HL-60 (cell line): ENCODE measurements at regions not wholly inside any gene's neighbourhood (a gene's known extent, or its start where the extent isn't known, plus 50 kb on each side); places are given as distances from the start of the nearest gene placed in this dataset.

Source experiments
- DNase-seq, 2 experiments: peaks; one replicate each; pipeline ENCODE4 v3.0.0-alpha.2; 2010 to 2020; ENCODE audit warnings: low read depth in 1 of 2, low spot score in 1 of 2
- H3K27ac ChIP-seq: fragments of 250-450 bp; sonication (Bioruptor Pico); replicated peaks from 2 replicates; pipeline ENCODE4 v1.5.1; 2020; ENCODE audit warnings: mild to moderate bottlenecking, moderate library complexity
- H3K27me3 ChIP-seq: fragments of 250-450 bp; sonication (Bioruptor Pico); 2 replicates; pipeline ENCODE4 v1.5.1; 2021; ENCODE audit warnings: mild to moderate bottlenecking, moderate library complexity; ENCODE audit not compliant: insufficient read depth, poor library complexity, severe bottlenecking
- H3K4me3 ChIP-seq: replicated peaks from 2 replicates; pipeline ENCODE4 v1.5.1; 2011; ENCODE audit warnings: mild to moderate bottlenecking, control low read depth, low read length; ENCODE audit not compliant: insufficient read depth
- GABPA ChIP-seq: IDR thresholded peaks from 2 replicates; pipeline ENCODE4 v1.6.1; 2012; ENCODE audit warnings: low read depth
- POLR2AphosphoS5 ChIP-seq: IDR thresholded peaks from 2 replicates; pipeline ENCODE4 v1.6.1; 2012; ENCODE audit warnings: low read depth
- SPI1 ChIP-seq: IDR thresholded peaks from 2 replicates; pipeline ENCODE4 v1.6.1; 2012; ENCODE audit warnings: low read depth, mild to moderate bottlenecking, borderline replicate concordance
- TF ChIP-seq, protein P1 (sequence below): IDR thresholded peaks from one replicate; pipeline ENCODE4 v1.5.1; 2011; ENCODE audit warnings: low read length, control low read depth, inconsistent platforms; ENCODE audit not compliant: insufficient read depth
- TF ChIP-seq, protein P2 (sequence below): IDR thresholded peaks from 2 replicates; pipeline ENCODE4 v1.6.1; 2012; ENCODE audit warnings: low read depth; ENCODE audit not compliant: insufficient replicate concordance

DNA sequence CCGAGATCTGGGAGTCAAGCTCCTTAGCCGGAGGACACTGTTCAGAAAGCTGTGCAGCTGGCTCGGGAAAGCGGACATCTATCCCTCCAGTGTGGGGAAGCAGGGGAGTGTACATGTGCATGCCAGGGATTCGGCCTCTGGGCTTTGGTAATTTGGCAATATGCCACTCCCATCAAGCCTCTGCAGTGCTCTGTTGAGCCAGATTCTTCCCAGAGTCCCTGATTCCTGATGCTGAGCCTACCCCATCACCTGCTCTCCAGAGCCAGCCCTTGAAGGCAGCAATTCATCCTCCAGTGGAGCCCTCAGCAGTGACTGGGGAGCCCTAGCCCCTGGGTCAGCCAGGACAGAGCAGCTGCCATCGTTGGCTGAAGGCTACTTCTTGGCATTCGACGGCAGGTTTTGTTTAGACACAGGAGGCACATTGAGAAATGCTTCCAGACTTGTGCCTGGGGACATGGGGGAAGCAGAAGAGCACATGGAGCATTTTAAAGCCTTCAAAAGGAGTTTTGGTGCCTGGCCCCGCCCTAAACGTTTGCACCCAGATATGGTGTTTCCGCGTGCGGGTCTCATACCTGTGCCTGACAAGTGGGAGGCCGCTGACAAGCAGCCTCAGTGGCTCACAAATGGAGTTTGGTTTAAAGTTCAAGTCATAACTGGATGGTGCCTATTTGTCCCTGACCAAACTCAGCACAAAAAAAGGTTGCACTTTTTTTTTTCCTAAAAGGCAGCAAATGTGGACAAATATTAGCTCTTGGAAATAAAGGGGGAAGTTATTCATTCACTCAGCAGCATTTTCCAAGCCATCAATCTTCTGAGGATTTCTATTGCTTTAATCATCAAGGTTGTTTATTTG lies 272.8 kb downstream of the CYRIA start:
- TF ChIP-seq, protein P1, sequence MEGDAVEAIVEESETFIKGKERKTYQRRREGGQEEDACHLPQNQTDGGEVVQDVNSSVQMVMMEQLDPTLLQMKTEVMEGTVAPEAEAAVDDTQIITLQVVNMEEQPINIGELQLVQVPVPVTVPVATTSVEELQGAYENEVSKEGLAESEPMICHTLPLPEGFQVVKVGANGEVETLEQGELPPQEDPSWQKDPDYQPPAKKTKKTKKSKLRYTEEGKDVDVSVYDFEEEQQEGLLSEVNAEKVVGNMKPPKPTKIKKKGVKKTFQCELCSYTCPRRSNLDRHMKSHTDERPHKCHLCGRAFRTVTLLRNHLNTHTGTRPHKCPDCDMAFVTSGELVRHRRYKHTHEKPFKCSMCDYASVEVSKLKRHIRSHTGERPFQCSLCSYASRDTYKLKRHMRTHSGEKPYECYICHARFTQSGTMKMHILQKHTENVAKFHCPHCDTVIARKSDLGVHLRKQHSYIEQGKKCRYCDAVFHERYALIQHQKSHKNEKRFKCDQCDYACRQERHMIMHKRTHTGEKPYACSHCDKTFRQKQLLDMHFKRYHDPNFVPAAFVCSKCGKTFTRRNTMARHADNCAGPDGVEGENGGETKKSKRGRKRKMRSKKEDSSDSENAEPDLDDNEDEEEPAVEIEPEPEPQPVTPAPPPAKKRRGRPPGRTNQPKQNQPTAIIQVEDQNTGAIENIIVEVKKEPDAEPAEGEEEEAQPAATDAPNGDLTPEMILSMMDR = no peak
- TF ChIP-seq, protein P2, sequence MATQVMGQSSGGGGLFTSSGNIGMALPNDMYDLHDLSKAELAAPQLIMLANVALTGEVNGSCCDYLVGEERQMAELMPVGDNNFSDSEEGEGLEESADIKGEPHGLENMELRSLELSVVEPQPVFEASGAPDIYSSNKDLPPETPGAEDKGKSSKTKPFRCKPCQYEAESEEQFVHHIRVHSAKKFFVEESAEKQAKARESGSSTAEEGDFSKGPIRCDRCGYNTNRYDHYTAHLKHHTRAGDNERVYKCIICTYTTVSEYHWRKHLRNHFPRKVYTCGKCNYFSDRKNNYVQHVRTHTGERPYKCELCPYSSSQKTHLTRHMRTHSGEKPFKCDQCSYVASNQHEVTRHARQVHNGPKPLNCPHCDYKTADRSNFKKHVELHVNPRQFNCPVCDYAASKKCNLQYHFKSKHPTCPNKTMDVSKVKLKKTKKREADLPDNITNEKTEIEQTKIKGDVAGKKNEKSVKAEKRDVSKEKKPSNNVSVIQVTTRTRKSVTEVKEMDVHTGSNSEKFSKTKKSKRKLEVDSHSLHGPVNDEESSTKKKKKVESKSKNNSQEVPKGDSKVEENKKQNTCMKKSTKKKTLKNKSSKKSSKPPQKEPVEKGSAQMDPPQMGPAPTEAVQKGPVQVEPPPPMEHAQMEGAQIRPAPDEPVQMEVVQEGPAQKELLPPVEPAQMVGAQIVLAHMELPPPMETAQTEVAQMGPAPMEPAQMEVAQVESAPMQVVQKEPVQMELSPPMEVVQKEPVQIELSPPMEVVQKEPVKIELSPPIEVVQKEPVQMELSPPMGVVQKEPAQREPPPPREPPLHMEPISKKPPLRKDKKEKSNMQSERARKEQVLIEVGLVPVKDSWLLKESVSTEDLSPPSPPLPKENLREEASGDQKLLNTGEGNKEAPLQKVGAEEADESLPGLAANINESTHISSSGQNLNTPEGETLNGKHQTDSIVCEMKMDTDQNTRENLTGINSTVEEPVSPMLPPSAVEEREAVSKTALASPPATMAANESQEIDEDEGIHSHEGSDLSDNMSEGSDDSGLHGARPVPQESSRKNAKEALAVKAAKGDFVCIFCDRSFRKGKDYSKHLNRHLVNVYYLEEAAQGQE = no peak
- TF ChIP-seq SPI1 (no peak), POLR2AphosphoS5 (no peak), GABPA (no peak)
- no peak overlapping the region for H3K4me3 ChIP-seq
- no peak overlapping the region for H3K27ac ChIP-seq
- H3K27me3 ChIP-seq = no peaks in the 10 kb centered on the region
- no peak for DNase-seq

DNA sequence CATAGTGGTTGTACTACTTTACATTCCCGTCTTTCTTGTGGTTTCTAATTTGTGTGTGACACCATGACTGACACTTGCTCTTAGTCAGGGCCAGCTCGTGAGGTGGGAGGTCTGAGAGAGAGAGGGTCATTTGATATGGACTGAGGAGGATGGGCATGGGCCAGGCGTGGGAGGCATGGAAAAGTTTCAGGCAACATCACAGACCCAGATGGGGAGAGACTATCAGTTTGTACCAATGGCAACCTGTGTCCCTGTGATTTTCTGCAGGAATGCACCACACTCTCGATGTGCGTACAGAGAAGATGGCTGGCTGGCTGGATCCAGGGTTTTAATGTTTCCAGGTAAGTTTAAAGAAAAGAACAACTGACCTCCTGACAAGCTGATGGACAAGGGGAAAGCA lies 273.6 kb downstream of the CYRIA start:
- TF ChIP-seq SPI1 (no peak), POLR2AphosphoS5 (no peak), GABPA (no peak)
- TF ChIP-seq, protein P1 = no peak
- TF ChIP-seq, protein P2 = no peak
- H3K27me3 ChIP-seq = no peaks in the 10 kb centered on the region
- H3K27ac ChIP-seq = no peak overlapping the region
- no peak overlapping the region for H3K4me3 ChIP-seq
- DNase-seq = no peak

DNA sequence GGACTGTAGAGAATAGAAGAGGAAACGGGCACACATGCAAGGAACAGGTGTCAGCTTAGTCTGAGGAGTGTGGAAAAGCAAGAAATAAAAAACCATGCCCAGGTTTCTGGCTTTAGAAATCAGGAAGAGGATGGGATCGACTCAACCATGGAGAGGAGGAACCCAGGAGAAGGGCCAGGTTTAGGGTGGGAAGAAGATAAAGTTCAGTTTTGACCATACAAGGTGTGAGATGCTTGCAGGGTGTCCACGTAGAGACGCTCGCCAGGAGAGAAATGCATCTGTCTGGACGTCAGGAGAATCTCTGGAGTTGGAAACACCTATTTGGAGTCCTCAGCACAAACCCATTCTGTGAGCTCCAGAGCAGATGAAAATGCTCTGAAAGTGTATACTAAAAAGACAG lies 275.1 kb downstream of the CYRIA start:
- TF ChIP-seq, protein P1 = no peak
- TF ChIP-seq SPI1 (no peak), GABPA (no peak), POLR2AphosphoS5 (no peak)
- TF ChIP-seq, protein P2 = no peak
- Histone ChIP-seq H3K4me3 (no peak overlapping the region), H3K27me3 (no peaks in the 10 kb centered on the region), H3K27ac (no peak overlapping the region)
- no peak for DNase-seq
